ENCODE measurements at regions not wholly inside any gene's neighbourhood (a gene's known extent, or its start where the extent isn't known, plus 50 kb on each side); places are given as distances from the start of the nearest gene placed in this dataset.

DNA sequence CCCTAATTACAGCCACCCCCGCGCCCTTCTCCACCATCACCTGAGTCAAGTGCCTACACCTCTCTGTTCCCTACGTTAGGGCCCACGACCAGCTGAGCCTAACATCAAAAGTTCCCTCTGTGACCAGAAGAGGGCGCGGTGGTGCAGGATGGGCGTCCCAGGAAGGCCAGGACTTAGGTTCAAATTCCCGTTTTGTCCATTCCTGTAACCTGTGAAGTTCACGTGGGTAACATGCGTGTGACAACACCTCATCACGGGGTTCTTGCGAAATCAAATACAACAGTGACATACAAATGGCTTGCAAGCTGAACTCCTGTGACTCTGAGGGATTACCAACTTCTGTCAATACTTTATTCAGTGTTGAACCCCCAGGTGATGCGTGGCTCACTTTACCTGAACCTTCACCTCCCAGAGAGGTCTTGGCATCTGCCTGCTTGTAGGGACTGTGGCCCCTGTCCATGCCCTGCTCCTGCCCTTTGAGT, 207.9 kb downstream of the ARL4C start:
- H3K79me2 ChIP-seq (ENCODE audit: insufficient read depth, low read length): no peaks in the 10 kb centered on the region
- ChIA-PET POLR2A (no interaction called here), CTCF (ENCODE audit: low intra/inter-chr PET ratio, low total read pairs) (interaction anchor here (1.2 to 2.2 kb wide), 4 partner anchors 154 to 828 kb away, joined by 3 to 25 read pairs (median 10); no protein-coding TSS in a partner anchor)
- 3% methylated on average over 13 of the region's 13 CpGs for WGBS (ENCODE audit: low lambda C conversion rate)
- FAIRE-seq: peak; percentile 90
- peak; percentile 90 for ATAC-seq
- H3K4me2 ChIP-seq (ENCODE audit: low read depth, low read length): no peak overlapping the region
- peak; percentile 75 for DNase-seq (ENCODE audit: low spot score)
- H3K27ac ChIP-seq (ENCODE audit: extremely low read length, insufficient read depth, low read length): no peak overlapping the region
- intact Hi-C loops (cut with micrococcal nuclease; ENCODE audit: unreplicated experiment): loop anchor here (1.0 to 5.0 kb wide), 3 partner anchors 211 to 828 kb away; no protein-coding TSS in a partner anchor
- no peak overlapping the region for H3K9ac ChIP-seq (ENCODE audit: insufficient read depth, low read depth, low read length)
- no peak overlapping the region for H3K4me3 ChIP-seq (replicated peaks in 1 of 3; ENCODE audit: insufficient read depth in 1 of 3, low read depth in 2 of 3, low read length in 3 of 3)
- no peaks in the 10 kb centered on the region for H3K4me1 ChIP-seq (ENCODE audit: insufficient read depth, low read length)
- H3K9me3 ChIP-seq (ENCODE audit: low read length): no peaks in the 10 kb centered on the region
- H4K20me1 ChIP-seq (ENCODE audit: insufficient read depth, low read length): no peaks in the 10 kb centered on the region
- in situ Hi-C loops (cut with HindIII; ENCODE audit: extremely low pct_ligation_motif_present, low pct_unique_long_range_greater_than_20kb): loop anchor here (10.0 kb wide), 1 partner anchor 826 kb away; no protein-coding TSS in a partner anchor
- no TSS peak for BruUV-seq (replicated peaks)
- H2AFZ ChIP-seq (ENCODE audit: low read length): no peak overlapping the region
- no peaks in the 10 kb centered on the region for H3K27me3 ChIP-seq (ENCODE audit: control insufficient read depth in 1 of 2, insufficient read depth in 2 of 2, low read length in 2 of 2)
- no peaks in the 10 kb centered on the region for H3K36me3 ChIP-seq (replicated peaks in 1 of 2; ENCODE audit: control insufficient read depth in 1 of 2, insufficient read depth in 2 of 2, low read length in 2 of 2)
- TF ChIP-seq, protein P1, sequence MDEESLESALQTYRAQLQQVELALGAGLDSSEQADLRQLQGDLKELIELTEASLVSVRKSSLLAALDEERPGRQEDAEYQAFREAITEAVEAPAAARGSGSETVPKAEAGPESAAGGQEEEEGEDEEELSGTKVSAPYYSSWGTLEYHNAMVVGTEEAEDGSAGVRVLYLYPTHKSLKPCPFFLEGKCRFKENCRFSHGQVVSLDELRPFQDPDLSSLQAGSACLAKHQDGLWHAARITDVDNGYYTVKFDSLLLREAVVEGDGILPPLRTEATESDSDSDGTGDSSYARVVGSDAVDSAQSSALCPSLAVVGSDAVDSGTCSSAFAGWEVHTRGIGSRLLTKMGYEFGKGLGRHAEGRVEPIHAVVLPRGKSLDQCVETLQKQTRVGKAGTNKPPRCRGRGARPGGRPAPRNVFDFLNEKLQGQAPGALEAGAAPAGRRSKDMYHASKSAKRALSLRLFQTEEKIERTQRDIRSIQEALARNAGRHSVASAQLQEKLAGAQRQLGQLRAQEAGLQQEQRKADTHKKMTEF (CRISPR knock-in tag; IDR thresholded peaks at IDR 0.05): no peak
- TF ChIP-seq ZBTB38 (CRISPR knock-in tag; IDR thresholded peaks at IDR 0.05) (no peak), STAG1 (CRISPR knock-in tag; IDR thresholded peaks at IDR 0.05) (peak; percentile 89), ADNP (CRISPR knock-in tag; IDR thresholded peaks at IDR 0.05) (no peak), ATF7-NPFF (CRISPR knock-in tag; IDR thresholded peaks at IDR 0.05; ENCODE audit: low read depth) (no peak), TARDBP (CRISPR knock-in tag; IDR thresholded peaks at IDR 0.05) (peak; percentile 37; the same call in 1 of the 2 replicates), HOXA5 (CRISPR knock-in tag; IDR thresholded peaks at IDR 0.05) (no peak), SIX1 (CRISPR knock-in tag; IDR thresholded peaks at IDR 0.05; ENCODE audit: borderline replicate concordance) (no peak), ZNF430 (CRISPR knock-in tag; IDR thresholded peaks at IDR 0.05) (no peak), RXRB (CRISPR knock-in tag; IDR thresholded peaks at IDR 0.05; ENCODE audit: borderline replicate concordance) (peak; percentile 46), FOXK1 (CRISPR knock-in tag; IDR thresholded peaks at IDR 0.05; ENCODE audit: borderline replicate concordance, low read depth) (peak; percentile 34; the same call in 1 of the 2 replicates), ZNF598 (CRISPR knock-in tag; IDR thresholded peaks at IDR 0.05; ENCODE audit: borderline replicate concordance) (no peak), NAIF1 (CRISPR knock-in tag; IDR thresholded peaks at IDR 0.05; ENCODE audit: borderline replicate concordance) (no peak), STAT5B (CRISPR knock-in tag; IDR thresholded peaks at IDR 0.05) (no peak), HNF4A (CRISPR knock-in tag; IDR thresholded peaks at IDR 0.05) (peak; percentile 71), BHLHE40 (IDR thresholded peaks at IDR 0.05; ENCODE audit: low read length) (peak; percentile 82), MEIS1 (CRISPR knock-in tag; IDR thresholded peaks at IDR 0.05; ENCODE audit: borderline replicate concordance) (no peak)
- TF ChIP-seq, protein P2, sequence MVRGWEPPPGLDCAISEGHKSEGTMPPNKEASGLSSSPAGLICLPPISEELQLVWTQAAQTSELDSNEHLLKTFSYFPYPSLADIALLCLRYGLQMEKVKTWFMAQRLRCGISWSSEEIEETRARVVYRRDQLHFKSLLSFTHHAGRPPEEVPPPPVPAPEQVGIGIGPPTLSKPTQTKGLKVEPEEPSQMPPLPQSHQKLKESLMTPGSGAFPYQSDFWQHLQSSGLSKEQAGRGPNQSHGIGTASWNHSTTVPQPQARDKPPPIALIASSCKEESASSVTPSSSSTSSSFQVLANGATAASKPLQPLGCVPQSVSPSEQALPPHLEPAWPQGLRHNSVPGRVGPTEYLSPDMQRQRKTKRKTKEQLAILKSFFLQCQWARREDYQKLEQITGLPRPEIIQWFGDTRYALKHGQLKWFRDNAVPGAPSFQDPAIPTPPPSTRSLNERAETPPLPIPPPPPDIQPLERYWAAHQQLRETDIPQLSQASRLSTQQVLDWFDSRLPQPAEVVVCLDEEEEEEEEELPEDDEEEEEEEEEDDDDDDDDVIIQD (CRISPR knock-in tag; IDR thresholded peaks at IDR 0.05; ENCODE audit: low read depth): peak; percentile 67
- TF ChIP-seq, protein P3, sequence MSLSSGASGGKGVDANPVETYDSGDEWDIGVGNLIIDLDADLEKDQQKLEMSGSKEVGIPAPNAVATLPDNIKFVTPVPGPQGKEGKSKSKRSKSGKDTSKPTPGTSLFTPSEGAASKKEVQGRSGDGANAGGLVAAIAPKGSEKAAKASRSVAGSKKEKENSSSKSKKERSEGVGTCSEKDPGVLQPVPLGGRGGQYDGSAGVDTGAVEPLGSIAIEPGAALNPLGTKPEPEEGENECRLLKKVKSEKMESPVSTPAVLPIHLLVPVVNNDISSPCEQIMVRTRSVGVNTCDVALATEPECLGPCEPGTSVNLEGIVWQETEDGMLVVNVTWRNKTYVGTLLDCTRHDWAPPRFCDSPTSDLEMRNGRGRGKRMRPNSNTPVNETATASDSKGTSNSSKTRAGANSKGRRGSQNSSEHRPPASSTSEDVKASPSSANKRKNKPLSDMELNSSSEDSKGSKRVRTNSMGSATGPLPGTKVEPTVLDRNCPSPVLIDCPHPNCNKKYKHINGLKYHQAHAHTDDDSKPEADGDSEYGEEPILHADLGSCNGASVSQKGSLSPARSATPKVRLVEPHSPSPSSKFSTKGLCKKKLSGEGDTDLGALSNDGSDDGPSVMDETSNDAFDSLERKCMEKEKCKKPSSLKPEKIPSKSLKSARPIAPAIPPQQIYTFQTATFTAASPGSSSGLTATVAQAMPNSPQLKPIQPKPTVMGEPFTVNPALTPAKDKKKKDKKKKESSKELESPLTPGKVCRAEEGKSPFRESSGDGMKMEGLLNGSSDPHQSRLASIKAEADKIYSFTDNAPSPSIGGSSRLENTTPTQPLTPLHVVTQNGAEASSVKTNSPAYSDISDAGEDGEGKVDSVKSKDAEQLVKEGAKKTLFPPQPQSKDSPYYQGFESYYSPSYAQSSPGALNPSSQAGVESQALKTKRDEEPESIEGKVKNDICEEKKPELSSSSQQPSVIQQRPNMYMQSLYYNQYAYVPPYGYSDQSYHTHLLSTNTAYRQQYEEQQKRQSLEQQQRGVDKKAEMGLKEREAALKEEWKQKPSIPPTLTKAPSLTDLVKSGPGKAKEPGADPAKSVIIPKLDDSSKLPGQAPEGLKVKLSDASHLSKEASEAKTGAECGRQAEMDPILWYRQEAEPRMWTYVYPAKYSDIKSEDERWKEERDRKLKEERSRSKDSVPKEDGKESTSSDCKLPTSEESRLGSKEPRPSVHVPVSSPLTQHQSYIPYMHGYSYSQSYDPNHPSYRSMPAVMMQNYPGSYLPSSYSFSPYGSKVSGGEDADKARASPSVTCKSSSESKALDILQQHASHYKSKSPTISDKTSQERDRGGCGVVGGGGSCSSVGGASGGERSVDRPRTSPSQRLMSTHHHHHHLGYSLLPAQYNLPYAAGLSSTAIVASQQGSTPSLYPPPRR (CRISPR knock-in tag; IDR thresholded peaks at IDR 0.05; ENCODE audit: borderline replicate concordance): no peak

Measured in HepG2 (cell line).